DOHH2 (cell line): ENCODE measurements at regions not wholly inside any gene's neighbourhood (a gene's known extent, or its start where the extent isn't known, plus 50 kb on each side); places are given as distances from the start of the nearest gene placed in this dataset.

Experiments
- H3F3A ChIP-seq: fragments of 200-600 bp; sonication (generic), shearing (Covaris generic); 2 replicates; pipeline ENCODE4 v1.6.0; 2016; ENCODE audit warnings: antibody characterized with exemption, mild to moderate bottlenecking; ENCODE audit not compliant: control insufficient read depth, insufficient read depth
- H3K27ac ChIP-seq: fragments of 200-600 bp; sonication (generic); 2 replicates; pipeline ENCODE4 v1.5.1; 2014; ENCODE audit warnings: low read depth, mild to moderate bottlenecking, low read length, moderate library complexity
- H3K27me3 ChIP-seq: fragments of 200-600 bp; sonication (generic); 2 replicates; pipeline ENCODE4 v1.6.1; 2014; ENCODE audit warnings: mild to moderate bottlenecking, low read length, mixed read lengths; ENCODE audit not compliant: control insufficient read depth
- H3K36me3 ChIP-seq: fragments of 200-600 bp; sonication (generic); 2 replicates; pipeline ENCODE4 v1.6.1; 2014; ENCODE audit warnings: mild to moderate bottlenecking, low read length, moderate library complexity, mixed read lengths; ENCODE audit not compliant: control insufficient read depth
- H3K4me1 ChIP-seq: fragments of 200-600 bp; sonication (generic); 2 replicates; pipeline ENCODE4 v1.6.1; 2014; ENCODE audit warnings: mild to moderate bottlenecking, low read length, mixed read lengths; ENCODE audit not compliant: control insufficient read depth
- H3K4me2 ChIP-seq: fragments of 200-600 bp; sonication (generic); 2 replicates; pipeline ENCODE4 v1.6.0; 2014; ENCODE audit warnings: mild to moderate bottlenecking, low read length, moderate library complexity
- H3K4me3 ChIP-seq: fragments of 200-600 bp; sonication (generic); 2 replicates; pipeline ENCODE4 v1.5.1; 2014; ENCODE audit warnings: mild to moderate bottlenecking, low read length, mixed read lengths
- H3K79me2 ChIP-seq: fragments of 200-600 bp; sonication (generic); 2 replicates; pipeline ENCODE4 v1.6.1; 2014; ENCODE audit warnings: mild to moderate bottlenecking, low read length, mixed read lengths; ENCODE audit not compliant: control insufficient read depth
- H3K9me2 ChIP-seq: fragments of 200-600 bp; sonication (generic); replicated peaks from 2 replicates; pipeline ENCODE4 v1.6.1; 2014; ENCODE audit warnings: mild to moderate bottlenecking, low read length, mixed read lengths; ENCODE audit not compliant: control insufficient read depth
- H3K9me3 ChIP-seq: fragments of 200-600 bp; sonication (generic); 2 replicates; pipeline ENCODE4 v1.6.1; 2014; ENCODE audit warnings: antibody characterized with exemption, low read length, mixed read lengths; ENCODE audit not compliant: control insufficient read depth, insufficient read depth
- H4K20me1 ChIP-seq: fragments of 200-600 bp; sonication (generic); 2 replicates; pipeline ENCODE4 v1.6.0; 2014; ENCODE audit warnings: low read depth, mild to moderate bottlenecking, antibody characterized with exemption, low read length, moderate library complexity; ENCODE audit not compliant: control insufficient read depth, insufficient read depth
- CTCF ChIP-seq: fragments of 200-600 bp; sonication (generic); IDR thresholded peaks from one replicate; pipeline ENCODE4 v1.5.1; 2014; ENCODE audit warnings: antibody characterized with exemption, mild to moderate bottlenecking, low read depth, low read length; ENCODE audit not compliant: poor library complexity, severe bottlenecking
- EZH2phosphoT487 ChIP-seq: fragments of 200-600 bp; sonication (generic); IDR thresholded peaks from 2 replicates; pipeline ENCODE4 v1.6.1; 2017; ENCODE audit warnings: borderline replicate concordance, mild to moderate bottlenecking, antibody characterized with exemption, low read length, moderate library complexity, mixed read lengths

GRCh38 chr15:77695961-77696582 is 63.4 kb upstream of the LINGO1 start:
- no peaks in the 10 kb centered on the region for H3K27me3 ChIP-seq
- H3K4me3 ChIP-seq, result no peak overlapping the region
- no peaks in the 10 kb centered on the region for H3K9me2 ChIP-seq

GRCh38 chr15:77695548-77695947 is 62.8 kb upstream of the LINGO1 start:
- TF ChIP-seq CTCF, result no peak
- TF ChIP-seq EZH2phosphoT487, result no peak
- no peak overlapping the region for H3K27ac ChIP-seq
- no peaks in the 10 kb centered on the region for H3K9me2 ChIP-seq
- no peaks in the 10 kb centered on the region for H3K79me2 ChIP-seq
- no peak overlapping the region for H3K4me2 ChIP-seq
- H3K36me3 ChIP-seq, result no peaks in the 10 kb centered on the region
- peaks cover 5% of the 10 kb centered on the region; the same call in 1 of the 2 replicates for H3K9me3 ChIP-seq
- no peaks in the 10 kb centered on the region for H3F3A ChIP-seq
- H3K4me3 ChIP-seq, result no peak overlapping the region
- H4K20me1 ChIP-seq, result no peaks in the 10 kb centered on the region
- no peaks in the 10 kb centered on the region for H3K4me1 ChIP-seq
- no peaks in the 10 kb centered on the region for H3K27me3 ChIP-seq

More at GRCh38 chr15:77695961-77696582, 63.4 kb upstream of the LINGO1 start:
- Histone ChIP-seq H3K4me1 (no peaks in the 10 kb centered on the region), H3K9me3 (peaks cover 5% of the 10 kb centered on the region; the same call in 1 of the 2 replicates), H3F3A (no peaks in the 10 kb centered on the region), H3K36me3 (no peaks in the 10 kb centered on the region), H3K79me2 (no peaks in the 10 kb centered on the region), H3K27ac (no peak overlapping the region), H3K4me2 (no peak overlapping the region), H4K20me1 (no peaks in the 10 kb centered on the region)
- TF ChIP-seq CTCF, result no peak

GRCh38 chr15:77693576-77693975 is 60.9 kb upstream of the LINGO1 start:
- H4K20me1 ChIP-seq, result no peaks in the 10 kb centered on the region
- no peaks in the 10 kb centered on the region for H3K27me3 ChIP-seq
- no peaks in the 10 kb centered on the region for H3K79me2 ChIP-seq

More at GRCh38 chr15:77693576-77693975, 60.9 kb upstream of the LINGO1 start:
- Histone ChIP-seq H3K4me3 (no peak overlapping the region), H3K9me2 (no peaks in the 10 kb centered on the region), H3K9me3 (no peaks in the 10 kb centered on the region), H3K4me2 (no peak overlapping the region), H3K36me3 (no peaks in the 10 kb centered on the region), H3K27ac (no peak overlapping the region), H3F3A (no peaks in the 10 kb centered on the region), H3K4me1 (no peaks in the 10 kb centered on the region)
- TF ChIP-seq EZH2phosphoT487, result no peak
- TF ChIP-seq CTCF, result no peak
